Erythroblast (primary cell): ENCODE measurements at regions not wholly inside any gene's neighbourhood (a gene's known extent, or its start where the extent isn't known, plus 50 kb on each side); places are given as distances from the start of the nearest gene placed in this dataset.

Experiments used
- GATA1 ChIP-seq: IDR thresholded peaks from 2 replicates; pipeline ENCODE4 v1.6.1; 2011; ENCODE audit warnings: low read depth, mild to moderate bottlenecking, control low read depth, low read length, moderate library complexity
- POLR2A ChIP-seq: IDR thresholded peaks from 2 replicates; pipeline ENCODE4 v1.6.1; 2011; ENCODE audit warnings: mild to moderate bottlenecking, low read length

- TF ChIP-seq POLR2A (no peak), GATA1 (no peak)
These were observed 198.7 kb upstream of the PTBP2 start for GRCh38 chr1:96522927-96523326.
